NB4 (cell line): ENCODE measurements at regions not wholly inside any gene's neighbourhood (a gene's known extent, or its start where the extent isn't known, plus 50 kb on each side); places are given as distances from the start of the nearest gene placed in this dataset.

Source experiments
- DNase-seq: peaks from one replicate; pipeline ENCODE4 v3.0.0; 2010; ENCODE audit warnings: low read depth
- H3K4me3 ChIP-seq: one replicate; pipeline ENCODE4 v1.5.1; 2011; ENCODE audit warnings: mild to moderate bottlenecking, low read depth, low read length, moderate library complexity
- MYC ChIP-seq: IDR thresholded peaks from 2 replicates; pipeline ENCODE4 v1.6.1; 2011; ENCODE audit warnings: low read depth, low read length
- POLR2A ChIP-seq: IDR thresholded peaks from 2 replicates; pipeline ENCODE4 v1.6.1; 2011; ENCODE audit warnings: mild to moderate bottlenecking; ENCODE audit not compliant: insufficient read length; ENCODE audit errors: extremely low read depth
- TF ChIP-seq, protein P1 (sequence below): IDR thresholded peaks from one replicate; pipeline ENCODE4 v1.5.1; 2012; ENCODE audit warnings: low read depth, low read length
- TF ChIP-seq, protein P2 (sequence below): IDR thresholded peaks from 2 replicates; pipeline ENCODE4 v1.6.1; 2011; ENCODE audit warnings: low read depth, low read length

DNA sequence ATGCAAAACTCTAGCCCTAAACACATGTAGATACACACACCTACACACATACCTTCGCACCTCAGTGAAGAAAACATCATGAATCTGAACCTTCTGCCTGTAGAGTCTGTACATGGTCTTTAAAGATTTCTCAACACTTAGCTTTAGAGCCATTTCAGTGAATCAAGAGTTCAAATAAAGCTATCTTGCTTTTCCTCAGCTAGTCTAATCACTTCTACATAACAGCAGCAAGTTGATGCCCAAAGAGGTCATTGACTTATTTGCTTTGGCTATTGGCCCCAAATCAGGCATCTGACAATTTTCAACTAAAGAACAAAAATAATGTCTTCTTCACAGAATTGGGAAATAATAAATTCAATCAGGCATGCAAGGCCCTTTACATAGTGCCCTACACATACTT lies 127.9 kb upstream of the SGCD start:
- DNase-seq = no peak
- TF ChIP-seq MYC (no peak), POLR2A (no peak)
- TF ChIP-seq, protein P1, sequence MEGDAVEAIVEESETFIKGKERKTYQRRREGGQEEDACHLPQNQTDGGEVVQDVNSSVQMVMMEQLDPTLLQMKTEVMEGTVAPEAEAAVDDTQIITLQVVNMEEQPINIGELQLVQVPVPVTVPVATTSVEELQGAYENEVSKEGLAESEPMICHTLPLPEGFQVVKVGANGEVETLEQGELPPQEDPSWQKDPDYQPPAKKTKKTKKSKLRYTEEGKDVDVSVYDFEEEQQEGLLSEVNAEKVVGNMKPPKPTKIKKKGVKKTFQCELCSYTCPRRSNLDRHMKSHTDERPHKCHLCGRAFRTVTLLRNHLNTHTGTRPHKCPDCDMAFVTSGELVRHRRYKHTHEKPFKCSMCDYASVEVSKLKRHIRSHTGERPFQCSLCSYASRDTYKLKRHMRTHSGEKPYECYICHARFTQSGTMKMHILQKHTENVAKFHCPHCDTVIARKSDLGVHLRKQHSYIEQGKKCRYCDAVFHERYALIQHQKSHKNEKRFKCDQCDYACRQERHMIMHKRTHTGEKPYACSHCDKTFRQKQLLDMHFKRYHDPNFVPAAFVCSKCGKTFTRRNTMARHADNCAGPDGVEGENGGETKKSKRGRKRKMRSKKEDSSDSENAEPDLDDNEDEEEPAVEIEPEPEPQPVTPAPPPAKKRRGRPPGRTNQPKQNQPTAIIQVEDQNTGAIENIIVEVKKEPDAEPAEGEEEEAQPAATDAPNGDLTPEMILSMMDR = no peak
- TF ChIP-seq, protein P2, sequence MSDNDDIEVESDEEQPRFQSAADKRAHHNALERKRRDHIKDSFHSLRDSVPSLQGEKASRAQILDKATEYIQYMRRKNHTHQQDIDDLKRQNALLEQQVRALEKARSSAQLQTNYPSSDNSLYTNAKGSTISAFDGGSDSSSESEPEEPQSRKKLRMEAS = no peak
- no peak overlapping the region for H3K4me3 ChIP-seq

DNA sequence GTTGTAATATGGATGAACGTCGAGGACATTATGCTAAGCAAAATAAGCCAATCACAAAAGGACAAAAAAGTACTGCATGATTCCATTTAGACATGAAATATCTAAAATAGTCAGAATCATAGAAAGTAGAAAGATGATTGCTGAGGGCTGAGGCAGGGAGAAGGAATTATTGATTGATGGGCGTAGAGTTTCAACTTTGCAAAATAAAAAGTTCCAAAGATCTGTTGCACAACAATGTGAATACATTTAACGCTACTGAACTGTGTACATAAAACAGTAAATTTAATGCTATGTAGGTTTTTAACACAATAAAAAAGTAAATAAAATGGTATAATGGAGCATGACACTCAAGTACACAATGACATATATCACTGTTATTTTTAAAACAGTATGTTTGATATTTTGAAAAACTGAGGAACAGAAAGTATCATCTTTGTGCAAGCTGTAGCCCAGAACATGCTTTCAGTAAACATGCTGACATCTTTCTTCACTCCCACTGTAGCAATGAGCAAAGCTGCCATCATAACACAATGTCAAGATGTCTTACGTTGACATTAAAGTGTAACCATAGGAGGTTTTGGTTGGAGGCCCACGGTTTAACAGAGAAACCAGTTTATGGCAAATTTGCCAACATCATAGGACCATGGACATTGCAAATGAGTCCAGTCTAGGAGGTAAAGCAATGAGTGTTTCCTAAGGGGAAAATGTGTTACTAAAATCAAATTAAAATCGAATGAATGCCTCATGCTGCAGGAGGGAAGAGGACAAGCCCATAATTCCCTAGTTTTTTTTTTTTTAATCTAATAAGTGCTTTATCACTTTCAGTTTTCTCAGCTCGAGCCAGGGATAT lies 125.8 kb upstream of the SGCD start:
- H3K4me3 ChIP-seq = no peak overlapping the region

DNA sequence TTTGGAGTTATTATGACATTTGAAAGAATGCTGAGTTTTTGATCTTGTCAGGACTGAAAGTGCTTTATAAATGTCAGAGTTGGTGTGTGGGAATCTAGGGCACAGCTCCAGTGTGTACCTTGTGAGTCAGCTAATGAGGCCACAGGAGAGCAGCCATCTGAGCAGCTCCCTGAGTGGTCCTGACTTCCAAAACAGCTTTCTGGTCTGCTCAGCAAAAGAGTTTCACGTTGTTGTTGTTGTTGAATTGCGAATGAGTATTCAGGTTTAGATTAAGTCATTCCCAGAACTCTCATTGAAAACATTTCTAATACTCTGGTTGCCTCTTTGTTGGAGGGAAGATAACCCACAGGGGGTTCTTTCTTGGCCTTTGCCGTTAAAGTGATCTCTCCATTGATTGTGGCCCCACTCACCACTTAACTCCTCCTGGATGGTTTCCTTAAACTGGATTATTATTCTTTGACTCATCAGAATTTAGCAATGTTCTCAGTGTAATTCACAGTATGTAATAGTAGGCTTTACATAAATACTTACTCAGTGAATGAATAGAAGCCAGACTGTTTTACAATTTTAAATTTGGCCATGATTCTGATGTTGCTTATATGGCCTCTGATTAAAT lies 125.1 kb upstream of the SGCD start:
- H3K4me3 ChIP-seq = no peak overlapping the region
- no peak for DNase-seq
- TF ChIP-seq, protein P2 = no peak
- TF ChIP-seq, protein P1 = no peak
- no peak for TF ChIP-seq MYC
- no peak for TF ChIP-seq POLR2A

More for the DNA sequence above, 125.8 kb upstream of the SGCD start:
- TF ChIP-seq, protein P2 = no peak
- TF ChIP-seq POLR2A = no peak
- no peak for TF ChIP-seq MYC
- TF ChIP-seq, protein P1 = no peak
- DNase-seq = no peak

DNA sequence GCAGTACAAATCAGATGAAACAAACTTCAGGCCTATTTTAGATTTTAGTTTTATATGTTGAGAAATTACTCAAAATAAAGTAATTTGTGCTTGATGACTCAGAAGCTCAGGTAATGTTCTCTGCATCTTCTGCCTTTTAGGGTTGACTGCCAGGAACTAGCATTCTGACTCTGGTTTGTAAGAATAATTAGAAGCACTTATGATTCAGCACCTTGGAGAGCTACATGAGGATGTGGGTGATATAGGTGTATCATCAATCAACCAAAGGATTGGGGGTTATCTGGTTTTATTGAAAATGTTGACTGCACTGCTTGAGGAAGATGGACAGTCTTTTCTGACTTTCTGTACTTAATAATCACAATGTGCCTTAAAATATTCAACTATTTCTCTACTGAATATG lies 118.7 kb upstream of the SGCD start:
- TF ChIP-seq POLR2A (no peak), MYC (no peak)
- TF ChIP-seq, protein P1 = no peak
- TF ChIP-seq, protein P2 = no peak
- H3K4me3 ChIP-seq = no peak overlapping the region
- DNase-seq = peak; percentile 26

DNA sequence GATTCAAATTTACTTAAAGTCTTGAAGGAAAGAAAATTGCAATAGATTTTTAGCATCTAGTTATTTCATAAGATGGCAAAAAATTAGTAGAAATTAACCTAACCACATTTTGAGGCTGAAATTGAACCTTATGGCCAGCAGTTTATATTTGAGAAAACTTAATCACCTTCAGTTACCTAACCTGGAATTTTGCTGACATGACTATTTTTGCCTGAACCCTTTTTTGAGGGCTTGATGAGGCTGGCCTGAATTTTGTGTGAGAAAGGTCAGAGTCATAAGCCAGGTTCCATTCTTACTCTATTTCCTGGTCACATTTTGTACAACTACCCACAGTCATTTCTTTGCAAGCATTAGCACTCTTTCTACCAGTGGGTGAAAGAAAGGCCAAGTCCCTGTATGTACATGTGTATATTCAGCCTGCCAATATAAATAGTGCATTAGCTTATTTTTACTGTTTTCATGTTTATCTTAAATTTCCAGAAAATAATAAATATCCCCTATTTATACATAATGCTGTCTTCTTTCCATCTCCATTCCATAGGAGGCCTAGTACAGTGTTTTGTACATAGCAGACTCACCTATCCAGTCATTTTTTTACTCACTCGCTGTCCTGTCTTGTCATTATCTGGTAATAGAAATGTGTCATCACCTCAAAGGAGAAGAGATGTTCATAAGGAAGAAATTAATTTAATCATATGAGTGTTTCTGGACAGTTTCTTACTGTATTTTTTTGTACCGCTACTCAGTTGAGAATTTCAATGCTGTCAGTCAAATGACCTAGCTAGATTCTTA lies 108.4 kb upstream of the SGCD start:
- TF ChIP-seq, protein P2 = no peak
- no peak for TF ChIP-seq MYC
- no peak for DNase-seq
- H3K4me3 ChIP-seq = no peak overlapping the region
